Gastrocnemius medialis (tissue), 4 donors: ENCODE measurements at regions not wholly inside any gene's neighbourhood (a gene's known extent, or its start where the extent isn't known, plus 50 kb on each side); places are given as distances from the start of the nearest gene placed in this dataset.

Experiments used
- ATAC-seq, 2 donors: fragments of 150-250 bp; one replicate each; pipeline ENCODE4 v1.9.1; 2016
- DNase-seq, 2 donors: peaks; one replicate each; pipeline ENCODE4 v3.0.0-alpha.2; 2019
- H3K27ac ChIP-seq, 4 donors: fragments of 200-600 bp; sonication (generic); 1 replicate in 1 of 4; 2 replicates in 3 of 4; pipeline ENCODE4 v1.5.1; 2016 to 2018; ENCODE audit warnings: mild to moderate bottlenecking in 2 of 4, moderate library complexity in 1 of 4
- H3K27me3 ChIP-seq, 3 donors: fragments of 200-600 bp; sonication (generic) in 2 of 3; 1 replicate in 1 of 3; 2 replicates in 2 of 3; pipeline versions ENCODE4 v1.5.1 to v1.6.0; 2016 to 2019; ENCODE audit warnings: mild to moderate bottlenecking in 1 of 3, moderate library complexity in 1 of 3
- H3K36me3 ChIP-seq, 2 donors: fragments of 200-600 bp; sonication (generic) in 1 of 2; one replicate each; pipeline ENCODE4 v1.5.1; 2017 to 2018
- H3K4me1 ChIP-seq, 2 donors: fragments of 200-600 bp; sonication (generic) in 1 of 2; one replicate each; pipeline ENCODE4 v1.5.1; 2016 to 2017; ENCODE audit warnings: mild to moderate bottlenecking in 2 of 2
- H3K4me3 ChIP-seq, 4 donors: fragments of 200-600 bp; sonication (generic) in 3 of 4; 1 replicate in 1 of 4; 2 replicates in 3 of 4; pipeline ENCODE4 v1.5.1; 2016 to 2019; ENCODE audit warnings: mild to moderate bottlenecking in 2 of 4
- H3K9me3 ChIP-seq, 3 donors: fragments of 200-600 bp; sonication (generic) in 2 of 3; 1 replicate in 1 of 3; 2 replicates in 2 of 3; pipeline ENCODE4 v1.5.1; 2016 to 2019
- POLR2A ChIP-seq, 2 donors: fragments of 450-650 bp; IDR thresholded peaks; one replicate each; pipeline ENCODE4 v1.6.1; 2017; ENCODE audit warnings: antibody characterized with exemption in 2 of 2, mild to moderate bottlenecking in 2 of 2, moderate library complexity in 2 of 2
- in situ Hi-C, 4 donors: fragments of 200-750 bp; cut with MboI; loops; one replicate each; pipeline versions ENCODE4 v1.15.0 to v1.8.0; 2017; ENCODE audit warnings: low sequenced_read_pairs in 4 of 4
- intact Hi-C: fragments of 100-400 bp; cut with DNase I; formaldehyde crosslinking; loops from one replicate; pipeline ENCODE4 v1.15.1; 2023; ENCODE audit warnings: low total_unique reads
- TF ChIP-seq, protein P1 (sequence below), 5 experiments: fragments of 450-650 bp in 3 of 5; fragments of 200-600 bp in 2 of 5; sonication (generic) in 2 of 5; IDR thresholded peaks in 4 of 5; conservative IDR thresholded peaks in 1 of 5; 1 replicate in 4 of 5; 2 replicates in 1 of 5; pipeline ENCODE4 v1.5.1; 2016 to 2019; ENCODE audit warnings: antibody characterized with exemption in 5 of 5, mild to moderate bottlenecking in 3 of 5, moderate library complexity in 3 of 5

DNA sequence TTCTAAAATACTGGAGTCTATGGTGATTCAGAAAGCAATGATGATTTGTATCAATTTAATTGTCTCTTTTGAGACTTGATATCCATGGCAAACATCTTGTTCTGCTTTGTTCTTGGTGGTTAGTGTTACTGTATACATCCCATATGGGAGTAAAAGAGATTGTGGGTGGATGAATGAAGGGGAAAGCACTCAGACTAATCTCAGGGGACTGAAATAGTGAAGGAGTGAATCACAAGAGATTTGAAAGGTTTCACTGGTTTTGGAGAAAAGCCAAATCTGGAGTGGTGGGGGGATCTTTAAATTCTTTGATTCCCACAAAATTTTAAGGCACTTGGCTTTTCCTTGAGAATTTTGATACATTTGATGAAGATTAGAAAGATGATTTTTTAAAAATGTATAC lies 369.4 kb downstream of the INHBA start:
- in situ Hi-C loops (no loop called here), intact Hi-C loops (no loop called here)
- Histone ChIP-seq H3K27ac (no peak overlapping the region), H3K4me3 (no peak overlapping the region), H3K36me3 (no peaks in the 10 kb centered on the region), H3K9me3 (no peaks in the 10 kb centered on the region), H3K27me3 (no peaks in the 10 kb centered on the region), H3K4me1 (no peaks in the 10 kb centered on the region)
- DNase-seq (no peak), ATAC-seq (no peak)
- no peak for TF ChIP-seq POLR2A (IDR thresholded peaks at IDR 0.05)
- TF ChIP-seq, protein P1, sequence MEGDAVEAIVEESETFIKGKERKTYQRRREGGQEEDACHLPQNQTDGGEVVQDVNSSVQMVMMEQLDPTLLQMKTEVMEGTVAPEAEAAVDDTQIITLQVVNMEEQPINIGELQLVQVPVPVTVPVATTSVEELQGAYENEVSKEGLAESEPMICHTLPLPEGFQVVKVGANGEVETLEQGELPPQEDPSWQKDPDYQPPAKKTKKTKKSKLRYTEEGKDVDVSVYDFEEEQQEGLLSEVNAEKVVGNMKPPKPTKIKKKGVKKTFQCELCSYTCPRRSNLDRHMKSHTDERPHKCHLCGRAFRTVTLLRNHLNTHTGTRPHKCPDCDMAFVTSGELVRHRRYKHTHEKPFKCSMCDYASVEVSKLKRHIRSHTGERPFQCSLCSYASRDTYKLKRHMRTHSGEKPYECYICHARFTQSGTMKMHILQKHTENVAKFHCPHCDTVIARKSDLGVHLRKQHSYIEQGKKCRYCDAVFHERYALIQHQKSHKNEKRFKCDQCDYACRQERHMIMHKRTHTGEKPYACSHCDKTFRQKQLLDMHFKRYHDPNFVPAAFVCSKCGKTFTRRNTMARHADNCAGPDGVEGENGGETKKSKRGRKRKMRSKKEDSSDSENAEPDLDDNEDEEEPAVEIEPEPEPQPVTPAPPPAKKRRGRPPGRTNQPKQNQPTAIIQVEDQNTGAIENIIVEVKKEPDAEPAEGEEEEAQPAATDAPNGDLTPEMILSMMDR (IDR thresholded peaks at IDR 0.05 in 4 of 5, conservative IDR thresholded peaks at IDR 0.05 in 1 of 5): no peak

DNA sequence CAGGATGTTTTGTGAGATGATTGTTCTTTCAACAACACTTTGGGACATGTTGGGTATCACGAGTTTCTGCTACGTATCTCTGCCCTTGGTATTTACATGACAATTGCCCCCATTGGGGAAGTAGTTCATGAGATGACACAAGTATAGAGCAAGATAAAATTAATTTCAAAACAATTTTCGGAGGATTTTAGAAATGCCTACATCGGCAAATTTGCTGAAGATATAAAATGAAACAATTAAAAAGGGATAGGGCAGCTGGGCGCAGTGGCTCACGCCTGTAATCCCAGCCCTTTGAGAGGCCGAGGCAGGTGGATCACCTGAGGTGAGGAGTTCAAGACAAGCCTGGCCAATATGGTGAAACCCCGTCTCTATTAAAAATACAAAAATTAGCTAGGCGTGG lies 371.7 kb downstream of the INHBA start:
- no peak for ATAC-seq
- Histone ChIP-seq H3K27me3 (no peaks in the 10 kb centered on the region), H3K9me3 (no peaks in the 10 kb centered on the region), H3K27ac (no peak overlapping the region), H3K36me3 (no peaks in the 10 kb centered on the region), H3K4me1 (no peaks in the 10 kb centered on the region), H3K4me3 (no peak overlapping the region)
- TF ChIP-seq POLR2A (IDR thresholded peaks at IDR 0.05): no peak
- TF ChIP-seq, protein P1 (IDR thresholded peaks at IDR 0.05 in 4 of 5, conservative IDR thresholded peaks at IDR 0.05 in 1 of 5): no peak
- intact Hi-C loops: no loop called here
- in situ Hi-C loops: no loop called here
- no peak for DNase-seq

DNA sequence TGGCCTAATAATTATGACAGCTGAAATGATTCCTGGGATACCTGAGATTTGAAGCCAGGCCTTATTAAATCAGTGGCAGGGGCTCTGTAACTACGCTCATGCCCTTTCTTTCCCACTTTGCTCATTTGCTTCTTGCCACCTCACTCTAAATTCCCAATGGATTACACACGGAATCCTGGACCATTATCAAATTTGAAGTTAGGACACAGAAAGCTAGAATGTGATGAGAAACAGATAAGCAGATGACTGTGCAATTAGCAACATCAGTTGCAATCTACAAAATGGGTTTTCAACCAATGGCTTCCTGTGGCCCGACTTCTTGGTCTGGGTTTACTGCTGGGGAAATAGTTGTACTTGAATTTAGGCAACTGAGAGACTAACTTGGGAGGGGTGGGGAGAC lies 374.3 kb downstream of the INHBA start:
- in situ Hi-C loops (no loop called here), intact Hi-C loops (no loop called here)
- Histone ChIP-seq H3K27ac (no peak overlapping the region), H3K36me3 (no peaks in the 10 kb centered on the region), H3K4me3 (no peak overlapping the region), H3K9me3 (no peaks in the 10 kb centered on the region), H3K4me1 (no peaks in the 10 kb centered on the region), H3K27me3 (no peaks in the 10 kb centered on the region)
- ATAC-seq (no peak), DNase-seq (no peak)
- TF ChIP-seq POLR2A (IDR thresholded peaks at IDR 0.05): no peak
- TF ChIP-seq, protein P1 (IDR thresholded peaks at IDR 0.05 in 4 of 5, conservative IDR thresholded peaks at IDR 0.05 in 1 of 5): no peak

DNA sequence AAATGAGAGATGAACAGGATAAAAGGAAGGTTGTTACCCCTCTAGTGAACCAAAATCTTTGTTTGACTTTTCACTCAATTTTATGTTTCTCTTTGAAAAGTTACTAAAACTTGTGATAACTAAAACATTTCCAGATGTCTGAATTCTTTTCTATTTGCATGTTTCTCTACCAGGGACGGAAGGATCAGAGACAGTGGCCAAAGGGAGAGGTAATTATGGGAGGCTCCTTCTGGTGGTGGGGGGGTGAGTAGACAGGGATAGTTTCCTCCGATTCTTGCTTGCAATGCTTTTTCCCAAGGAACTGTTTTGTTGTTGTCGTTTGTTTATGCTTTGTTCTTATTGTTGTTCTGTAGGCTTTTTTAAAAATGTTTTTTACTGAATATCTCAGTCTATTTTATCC lies 374.8 kb downstream of the INHBA start:
- Histone ChIP-seq H3K4me3 (no peak overlapping the region), H3K4me1 (no peaks in the 10 kb centered on the region), H3K9me3 (no peaks in the 10 kb centered on the region), H3K27ac (no peak overlapping the region), H3K27me3 (no peaks in the 10 kb centered on the region), H3K36me3 (no peaks in the 10 kb centered on the region)
- TF ChIP-seq, protein P1 (IDR thresholded peaks at IDR 0.05 in 4 of 5, conservative IDR thresholded peaks at IDR 0.05 in 1 of 5): no peak
- TF ChIP-seq POLR2A (IDR thresholded peaks at IDR 0.05): no peak
- in situ Hi-C loops: no loop called here
- intact Hi-C loops: no loop called here
- no peak for DNase-seq
- no peak for ATAC-seq

DNA sequence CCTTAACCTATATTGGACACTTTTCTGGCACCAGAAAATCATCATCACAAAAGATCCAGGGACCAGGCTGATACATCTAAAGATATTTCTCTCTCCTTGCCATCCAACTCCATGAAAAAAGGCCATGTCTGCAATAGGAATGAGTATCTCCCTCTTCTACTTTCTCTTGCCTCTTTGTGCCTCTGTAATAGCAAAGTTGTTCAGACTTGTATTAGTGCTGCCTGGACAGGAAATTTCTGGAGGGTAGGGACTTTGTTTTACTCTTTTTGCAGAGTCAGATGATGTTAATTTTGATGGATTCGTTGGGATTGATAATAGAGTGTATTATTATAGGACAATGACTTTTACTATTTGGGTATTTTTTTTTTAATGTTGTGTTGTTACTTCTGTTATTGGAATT lies 376.3 kb downstream of the INHBA start:
- in situ Hi-C loops: no loop called here
- no peaks in the 10 kb centered on the region for H3K4me1 ChIP-seq
- no peak overlapping the region for H3K4me3 ChIP-seq
- no peaks in the 10 kb centered on the region for H3K36me3 ChIP-seq
- ATAC-seq (no peak), DNase-seq (no peak)
- no peaks in the 10 kb centered on the region for H3K9me3 ChIP-seq
- TF ChIP-seq POLR2A (IDR thresholded peaks at IDR 0.05): no peak
- TF ChIP-seq, protein P1 (IDR thresholded peaks at IDR 0.05 in 4 of 5, conservative IDR thresholded peaks at IDR 0.05 in 1 of 5): no peak
- intact Hi-C loops: no loop called here
- no peaks in the 10 kb centered on the region for H3K27me3 ChIP-seq
- H3K27ac ChIP-seq: no peak overlapping the region
